ENCODE measurements at regions not wholly inside any gene's neighbourhood (a gene's known extent, or its start where the extent isn't known, plus 50 kb on each side); places are given as distances from the start of the nearest gene placed in this dataset.
"Not testable (repeated sequence)": the region's sequence is repeated elsewhere in the genome, so short reads cannot be mapped to it uniquely, and the experiment has no call there.

DNA sequence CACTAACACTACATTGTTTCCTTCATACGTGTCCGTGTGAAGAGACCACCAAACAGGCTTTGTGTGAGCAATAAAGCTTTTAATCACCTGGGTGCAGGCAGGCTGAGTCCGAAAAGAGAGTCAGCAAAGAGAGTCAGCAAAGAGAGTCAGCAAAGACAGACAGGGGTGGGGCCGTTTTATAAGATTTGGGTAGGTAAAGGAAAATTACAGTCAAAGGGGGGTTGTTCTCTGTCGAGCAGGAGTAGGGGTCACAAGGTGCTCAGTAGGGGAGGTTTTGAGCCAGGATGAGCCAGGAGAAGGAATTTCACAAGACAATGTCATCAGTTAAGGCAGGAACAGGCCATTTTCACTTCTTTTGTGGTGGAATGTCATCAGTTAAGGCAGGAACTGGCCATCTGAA lies 1226.2 kb downstream of the OTOL1 start:
- FAIRE-seq; POLR2A ChIA-PET; in situ Hi-C loops (cut with HindIII; ENCODE audit: extremely low pct_ligation_motif_present, low pct_unique_long_range_greater_than_20kb); H3K9ac ChIP-seq (ENCODE audit: insufficient read depth, low read depth, low read length); H3K36me3 ChIP-seq (replicated peaks in 1 of 2; ENCODE audit: control insufficient read depth in 1 of 2, insufficient read depth in 2 of 2, low read length in 2 of 2); DNase-seq (ENCODE audit: low spot score); BruUV-seq (replicated peaks); H2AFZ ChIP-seq (ENCODE audit: low read length); H4K20me1 ChIP-seq (ENCODE audit: insufficient read depth, low read length); H3K27me3 ChIP-seq (ENCODE audit: control insufficient read depth in 1 of 2, insufficient read depth in 2 of 2, low read length in 2 of 2); ATAC-seq; H3K4me2 ChIP-seq (ENCODE audit: low read depth, low read length); H3K4me3 ChIP-seq (replicated peaks in 1 of 3; ENCODE audit: insufficient read depth in 1 of 3, low read depth in 2 of 3, low read length in 3 of 3); H3K9me3 ChIP-seq (ENCODE audit: low read length); H3K4me1 ChIP-seq (ENCODE audit: insufficient read depth, low read length); intact Hi-C loops (cut with micrococcal nuclease; ENCODE audit: unreplicated experiment); CTCF ChIA-PET (ENCODE audit: low intra/inter-chr PET ratio, low total read pairs); H3K27ac ChIP-seq (ENCODE audit: extremely low read length, insufficient read depth, low read length); H3K79me2 ChIP-seq (ENCODE audit: insufficient read depth, low read length): not testable (repeated sequence)
- 36% methylated on average over 5 of the region's 5 CpGs for WGBS (ENCODE audit: low lambda C conversion rate)

DNA sequence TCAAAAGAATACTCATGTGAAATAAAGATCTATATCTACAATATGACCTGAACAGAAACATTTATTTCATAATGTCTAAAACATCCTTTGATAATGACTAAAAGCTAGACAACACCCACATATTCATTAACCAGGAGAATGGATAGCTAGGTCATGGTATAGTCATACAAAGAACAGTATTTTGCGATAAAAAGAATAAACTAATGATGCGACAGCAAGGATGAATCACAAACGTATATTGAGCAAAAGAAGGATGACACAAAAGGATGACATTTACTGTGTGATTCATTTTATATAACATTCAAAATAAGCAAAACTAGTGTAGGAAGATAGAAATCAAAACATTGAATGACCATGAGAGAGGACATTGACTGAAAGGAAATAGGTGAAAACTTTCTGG lies 1233.1 kb downstream of the OTOL1 start:
- POLR2A ChIA-PET: no interaction called here
- in situ Hi-C loops (cut with HindIII; ENCODE audit: extremely low pct_ligation_motif_present, low pct_unique_long_range_greater_than_20kb) (no loop called here), intact Hi-C loops (cut with micrococcal nuclease; ENCODE audit: unreplicated experiment) (no loop called here)
- no peak overlapping the region for H3K4me3 ChIP-seq (replicated peaks in 1 of 3; ENCODE audit: insufficient read depth in 1 of 3, low read depth in 2 of 3, low read length in 3 of 3)
- H3K4me1 ChIP-seq (ENCODE audit: insufficient read depth, low read length): no peaks in the 10 kb centered on the region
- H3K79me2 ChIP-seq (ENCODE audit: insufficient read depth, low read length): no peaks in the 10 kb centered on the region
- no peaks in the 10 kb centered on the region for H3K9me3 ChIP-seq (ENCODE audit: low read length)
- DNase-seq (ENCODE audit: low spot score) (no peak), ATAC-seq (no peak), FAIRE-seq (no peak)
- H3K27ac ChIP-seq (ENCODE audit: extremely low read length, insufficient read depth, low read length): no peak overlapping the region
- H3K9ac ChIP-seq (ENCODE audit: insufficient read depth, low read depth, low read length): no peak overlapping the region
- H3K4me2 ChIP-seq (ENCODE audit: low read depth, low read length): no peak overlapping the region
- 28% methylated on average over 3 of the region's 3 CpGs for WGBS (ENCODE audit: low lambda C conversion rate)
- no peaks in the 10 kb centered on the region for H4K20me1 ChIP-seq (ENCODE audit: insufficient read depth, low read length)
- no peak overlapping the region for H2AFZ ChIP-seq (ENCODE audit: low read length)
- no TSS peak for BruUV-seq (replicated peaks)
- CTCF ChIA-PET (ENCODE audit: low intra/inter-chr PET ratio, low total read pairs): no interaction called here
- no peaks in the 10 kb centered on the region for H3K36me3 ChIP-seq (replicated peaks in 1 of 2; ENCODE audit: control insufficient read depth in 1 of 2, insufficient read depth in 2 of 2, low read length in 2 of 2)
- no peaks in the 10 kb centered on the region for H3K27me3 ChIP-seq (ENCODE audit: control insufficient read depth in 1 of 2, insufficient read depth in 2 of 2, low read length in 2 of 2)
- TF ChIP-seq SPEN (CRISPR knock-in tag; IDR thresholded peaks at IDR 0.05; ENCODE audit: low read depth) (no peak), PAX8 (CRISPR knock-in tag; IDR thresholded peaks at IDR 0.05; ENCODE audit: borderline replicate concordance) (no peak), ZNF703 (CRISPR knock-in tag; IDR thresholded peaks at IDR 0.05; ENCODE audit: borderline replicate concordance) (no peak), U2AF2 (IDR thresholded peaks at IDR 0.05; ENCODE audit: low read depth, low read length) (no peak), ZNF329 (CRISPR knock-in tag; IDR thresholded peaks at IDR 0.05; ENCODE audit: low read depth) (no peak), RAD21 (CRISPR knock-in tag; IDR thresholded peaks at IDR 0.05) (no peak), ZNF530 (CRISPR knock-in tag; IDR thresholded peaks at IDR 0.05; ENCODE audit: low read depth) (no peak), XRCC5 (optimal IDR thresholded peaks at IDR 0.05; ENCODE audit: low read length) (no peak), BRCA1 (CRISPR knock-in tag; IDR thresholded peaks at IDR 0.05) (no peak), ZNF510 (CRISPR knock-in tag; IDR thresholded peaks at IDR 0.05; ENCODE audit: low read depth) (no peak), MEIS2 (CRISPR knock-in tag; IDR thresholded peaks at IDR 0.05) (no peak)
- TF ChIP-seq, protein P1, sequence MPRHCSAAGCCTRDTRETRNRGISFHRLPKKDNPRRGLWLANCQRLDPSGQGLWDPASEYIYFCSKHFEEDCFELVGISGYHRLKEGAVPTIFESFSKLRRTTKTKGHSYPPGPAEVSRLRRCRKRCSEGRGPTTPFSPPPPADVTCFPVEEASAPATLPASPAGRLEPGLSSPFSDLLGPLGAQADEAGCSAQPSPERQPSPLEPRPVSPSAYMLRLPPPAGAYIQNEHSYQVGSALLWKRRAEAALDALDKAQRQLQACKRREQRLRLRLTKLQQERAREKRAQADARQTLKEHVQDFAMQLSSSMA (CRISPR knock-in tag; IDR thresholded peaks at IDR 0.05): no peak
- TF ChIP-seq, protein P2, sequence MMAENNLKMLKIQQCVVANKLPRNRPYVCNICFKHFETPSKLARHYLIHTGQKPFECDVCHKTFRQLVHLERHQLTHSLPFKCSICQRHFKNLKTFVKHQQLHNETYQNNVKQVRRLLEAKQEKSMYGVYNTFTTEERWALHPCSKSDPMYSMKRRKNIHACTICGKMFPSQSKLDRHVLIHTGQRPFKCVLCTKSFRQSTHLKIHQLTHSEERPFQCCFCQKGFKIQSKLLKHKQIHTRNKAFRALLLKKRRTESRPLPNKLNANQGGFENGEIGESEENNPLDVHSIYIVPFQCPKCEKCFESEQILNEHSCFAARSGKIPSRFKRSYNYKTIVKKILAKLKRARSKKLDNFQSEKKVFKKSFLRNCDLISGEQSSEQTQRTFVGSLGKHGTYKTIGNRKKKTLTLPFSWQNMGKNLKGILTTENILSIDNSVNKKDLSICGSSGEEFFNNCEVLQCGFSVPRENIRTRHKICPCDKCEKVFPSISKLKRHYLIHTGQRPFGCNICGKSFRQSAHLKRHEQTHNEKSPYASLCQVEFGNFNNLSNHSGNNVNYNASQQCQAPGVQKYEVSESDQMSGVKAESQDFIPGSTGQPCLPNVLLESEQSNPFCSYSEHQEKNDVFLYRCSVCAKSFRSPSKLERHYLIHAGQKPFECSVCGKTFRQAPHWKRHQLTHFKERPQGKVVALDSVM (CRISPR knock-in tag; IDR thresholded peaks at IDR 0.05): no peak
- TF ChIP-seq, protein P3, sequence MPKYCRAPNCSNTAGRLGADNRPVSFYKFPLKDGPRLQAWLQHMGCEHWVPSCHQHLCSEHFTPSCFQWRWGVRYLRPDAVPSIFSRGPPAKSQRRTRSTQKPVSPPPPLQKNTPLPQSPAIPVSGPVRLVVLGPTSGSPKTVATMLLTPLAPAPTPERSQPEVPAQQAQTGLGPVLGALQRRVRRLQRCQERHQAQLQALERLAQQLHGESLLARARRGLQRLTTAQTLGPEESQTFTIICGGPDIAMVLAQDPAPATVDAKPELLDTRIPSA (CRISPR knock-in tag; IDR thresholded peaks at IDR 0.05; ENCODE audit: borderline replicate concordance): no peak
- TF ChIP-seq, protein P4, sequence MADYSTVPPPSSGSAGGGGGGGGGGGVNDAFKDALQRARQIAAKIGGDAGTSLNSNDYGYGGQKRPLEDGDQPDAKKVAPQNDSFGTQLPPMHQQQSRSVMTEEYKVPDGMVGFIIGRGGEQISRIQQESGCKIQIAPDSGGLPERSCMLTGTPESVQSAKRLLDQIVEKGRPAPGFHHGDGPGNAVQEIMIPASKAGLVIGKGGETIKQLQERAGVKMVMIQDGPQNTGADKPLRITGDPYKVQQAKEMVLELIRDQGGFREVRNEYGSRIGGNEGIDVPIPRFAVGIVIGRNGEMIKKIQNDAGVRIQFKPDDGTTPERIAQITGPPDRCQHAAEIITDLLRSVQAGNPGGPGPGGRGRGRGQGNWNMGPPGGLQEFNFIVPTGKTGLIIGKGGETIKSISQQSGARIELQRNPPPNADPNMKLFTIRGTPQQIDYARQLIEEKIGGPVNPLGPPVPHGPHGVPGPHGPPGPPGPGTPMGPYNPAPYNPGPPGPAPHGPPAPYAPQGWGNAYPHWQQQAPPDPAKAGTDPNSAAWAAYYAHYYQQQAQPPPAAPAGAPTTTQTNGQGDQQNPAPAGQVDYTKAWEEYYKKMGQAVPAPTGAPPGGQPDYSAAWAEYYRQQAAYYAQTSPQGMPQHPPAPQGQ (CRISPR knock-in tag; IDR thresholded peaks at IDR 0.05; ENCODE audit: borderline replicate concordance): no peak

Measured in HepG2 (cell line).